ENCODE measurements at regions not wholly inside any gene's neighbourhood (a gene's known extent, or its start where the extent isn't known, plus 50 kb on each side); places are given as distances from the start of the nearest gene placed in this dataset.

GRCh38 chr14:104291123-104292000 is 153.0 kb downstream of the KIF26A start:
- no peak for DNase-seq

- DNase-seq = no peak
Measured at GRCh38 chr14:104292084-104292970, 153.9 kb downstream of the KIF26A start.

GRCh38 chr14:104293231-104293841 is 154.9 kb downstream of the KIF26A start:
- no peak for DNase-seq

GRCh38 chr14:104293851-104294627 is 155.7 kb downstream of the KIF26A start:
- DNase-seq = no peak

- no peak for DNase-seq
Measured at GRCh38 chr14:104294628-104294982, 156.2 kb downstream of the KIF26A start.

- DNase-seq = no peak
Measured at GRCh38 chr14:104294983-104295680, 156.7 kb downstream of the KIF26A start.

GRCh38 chr14:104295681-104296387 is 157.4 kb downstream of the KIF26A start:
- no peak for DNase-seq

GRCh38 chr14:104296388-104297312 is 158.3 kb downstream of the KIF26A start:
- DNase-seq = no peak

- DNase-seq = no peak
Measured at GRCh38 chr14:104297313-104297704, 158.9 kb downstream of the KIF26A start.

GRCh38 chr14:104297721-104298401 is 159.5 kb downstream of the KIF26A start:
- DNase-seq = no peak

GRCh38 chr14:104298458-104298857 is 160.1 kb downstream of the KIF26A start:
- DNase-seq = no peak

- no peak for DNase-seq
Measured at GRCh38 chr14:104299993-104300761, 161.8 kb downstream of the KIF26A start.

- no peak for DNase-seq
Measured at GRCh38 chr14:104301731-104302460, 163.5 kb downstream of the KIF26A start.

- DNase-seq = no peak
Measured at GRCh38 chr14:104302794-104303405, 164.5 kb downstream of the KIF26A start.

- no peak for DNase-seq
Measured at GRCh38 chr14:104303705-104304425, 165.5 kb downstream of the KIF26A start.

GRCh38 chr14:104304451-104305351 is 166.3 kb downstream of the KIF26A start:
- DNase-seq = no peak
